Esophagus squamous epithelium (tissue), 4 donors: ENCODE measurements at regions not wholly inside any gene's neighbourhood (a gene's known extent, or its start where the extent isn't known, plus 50 kb on each side); places are given as distances from the start of the nearest gene placed in this dataset.

Source experiments
- POLR2A ChIP-seq, 4 donors: fragments of 450-650 bp; IDR thresholded peaks; one replicate each; pipeline ENCODE4 v1.6.1; 2017; ENCODE audit warnings: antibody characterized with exemption in 4 of 4, mild to moderate bottlenecking in 4 of 4, moderate library complexity in 3 of 4
- TF ChIP-seq, protein P1 (sequence below), 6 experiments: fragments of 450-650 bp in 4 of 6; fragments of 200-600 bp in 2 of 6; sonication (generic) in 2 of 6; IDR thresholded peaks; one replicate each; pipeline ENCODE4 v1.5.1; 2016 to 2019; ENCODE audit warnings: antibody characterized with exemption in 6 of 6, mild to moderate bottlenecking in 4 of 6, moderate library complexity in 4 of 6

GRCh38 chr21:35106246-35106835, 57.2 kb upstream of the RUNX1 start:
- TF ChIP-seq, protein P1, sequence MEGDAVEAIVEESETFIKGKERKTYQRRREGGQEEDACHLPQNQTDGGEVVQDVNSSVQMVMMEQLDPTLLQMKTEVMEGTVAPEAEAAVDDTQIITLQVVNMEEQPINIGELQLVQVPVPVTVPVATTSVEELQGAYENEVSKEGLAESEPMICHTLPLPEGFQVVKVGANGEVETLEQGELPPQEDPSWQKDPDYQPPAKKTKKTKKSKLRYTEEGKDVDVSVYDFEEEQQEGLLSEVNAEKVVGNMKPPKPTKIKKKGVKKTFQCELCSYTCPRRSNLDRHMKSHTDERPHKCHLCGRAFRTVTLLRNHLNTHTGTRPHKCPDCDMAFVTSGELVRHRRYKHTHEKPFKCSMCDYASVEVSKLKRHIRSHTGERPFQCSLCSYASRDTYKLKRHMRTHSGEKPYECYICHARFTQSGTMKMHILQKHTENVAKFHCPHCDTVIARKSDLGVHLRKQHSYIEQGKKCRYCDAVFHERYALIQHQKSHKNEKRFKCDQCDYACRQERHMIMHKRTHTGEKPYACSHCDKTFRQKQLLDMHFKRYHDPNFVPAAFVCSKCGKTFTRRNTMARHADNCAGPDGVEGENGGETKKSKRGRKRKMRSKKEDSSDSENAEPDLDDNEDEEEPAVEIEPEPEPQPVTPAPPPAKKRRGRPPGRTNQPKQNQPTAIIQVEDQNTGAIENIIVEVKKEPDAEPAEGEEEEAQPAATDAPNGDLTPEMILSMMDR (IDR thresholded peaks at IDR 0.05) = no peak
- TF ChIP-seq POLR2A (IDR thresholded peaks at IDR 0.05) = no peak
